ENCODE measurements at regions not wholly inside any gene's neighbourhood (a gene's known extent, or its start where the extent isn't known, plus 50 kb on each side); places are given as distances from the start of the nearest gene placed in this dataset.

- Histone ChIP-seq H2AK5ac (ENCODE audit: low read depth, low read length) (no peak overlapping the region), H3K27me3 (ENCODE audit: control insufficient read depth, insufficient read depth, low read length) (no peaks in the 10 kb centered on the region), H3K23ac (ENCODE audit: low read depth, low read length) (no peak overlapping the region), H2BK15ac (ENCODE audit: low read depth, low read length) (no peak overlapping the region), H2AK9ac (replicated peaks; ENCODE audit: low read depth, low read length, poor library complexity) (no peak overlapping the region), H3K9ac (ENCODE audit: low read depth, low read length) (no peak overlapping the region), H3K9me3 (ENCODE audit: control insufficient read depth, insufficient read depth, low read length) (no peaks in the 10 kb centered on the region), H2BK5ac (ENCODE audit: low read depth, low read length, poor library complexity, severe bottlenecking) (no peak overlapping the region), H3K4me3 (ENCODE audit: insufficient read depth, low read depth, low read length) (no peak overlapping the region), H3K9me1 (ENCODE audit: insufficient read depth, low read length) (no peaks in the 10 kb centered on the region), H2AFZ (replicated peaks; ENCODE audit: low read length, poor library complexity) (no peak overlapping the region), H4K91ac (ENCODE audit: insufficient read depth, low read depth, low read length) (no peak overlapping the region), H3K36me3 (ENCODE audit: control insufficient read depth, insufficient read depth, low read length) (no peaks in the 10 kb centered on the region), H3K18ac (ENCODE audit: low read depth, low read length) (no peak overlapping the region), H3K4me2 (ENCODE audit: low read depth, low read length) (no peak overlapping the region), H3K27ac (ENCODE audit: insufficient read depth, low read length) (no peak overlapping the region), H2BK120ac (ENCODE audit: low read depth, low read length) (no peak overlapping the region), H3K56ac (ENCODE audit: extremely low read depth, insufficient read depth, low read length) (no peak overlapping the region), H4K5ac (ENCODE audit: low read depth, low read length) (no peak overlapping the region), H4K20me1 (ENCODE audit: insufficient read depth, low read length) (no peaks in the 10 kb centered on the region), H3K14ac (replicated peaks; ENCODE audit: low read depth, low read length) (no peak overlapping the region), H2BK20ac (ENCODE audit: low read depth, low read length) (no peak overlapping the region), H3K79me1 (ENCODE audit: low read depth in 1 of 2, low read length in 2 of 2) (no peaks in the 10 kb centered on the region), H3K4ac (ENCODE audit: low read depth, low read length) (no peak overlapping the region), H3K4me1 (ENCODE audit: control insufficient read depth, insufficient read depth, low read length) (no peaks in the 10 kb centered on the region), H4K8ac (ENCODE audit: low read depth in 2 of 2, low read length in 2 of 2) (no peak overlapping the region)
- ATAC-seq (ENCODE audit: low read depth) (no peak), DNase-seq (no peak)
- no TSS peak for BruUV-seq (replicated peaks)
- in situ Hi-C loops (cut with MboI; ENCODE audit: low sequenced_read_pairs), result no loop called here
- dilution Hi-C loops (cut with HindIII; ENCODE audit: low sequenced_read_pairs, unreplicated experiment), result no loop called here
- CTCF ChIA-PET, result no interaction called here
- intact Hi-C loops (cut with micrococcal nuclease), result no loop called here
- TF ChIP-seq MAFK (IDR thresholded peaks at IDR 0.05; ENCODE audit: low read depth, low read length) (peak; percentile 86), POLR2A (IDR thresholded peaks at IDR 0.05; ENCODE audit: low read depth, low read length) (no peak)
- POLR2A ChIA-PET (ENCODE audit: unreplicated experiment), result no interaction called here
- WGBS, 2 experiments (ENCODE audit: extremely low coverage in 2 of 2, insufficient read length in 1 of 2), result no CpG with 5 or more reads among the region's 2 CpGs
These were observed 389.6 kb downstream of the YTHDC2 start for GRCh38 chr5:113902917-113903660.
